ENCODE measurements at regions not wholly inside any gene's neighbourhood (a gene's known extent, or its start where the extent isn't known, plus 50 kb on each side); places are given as distances from the start of the nearest gene placed in this dataset.
"Not testable (repeated sequence)": the region's sequence is repeated elsewhere in the genome, so short reads cannot be mapped to it uniquely, and the experiment has no call there.

DNA sequence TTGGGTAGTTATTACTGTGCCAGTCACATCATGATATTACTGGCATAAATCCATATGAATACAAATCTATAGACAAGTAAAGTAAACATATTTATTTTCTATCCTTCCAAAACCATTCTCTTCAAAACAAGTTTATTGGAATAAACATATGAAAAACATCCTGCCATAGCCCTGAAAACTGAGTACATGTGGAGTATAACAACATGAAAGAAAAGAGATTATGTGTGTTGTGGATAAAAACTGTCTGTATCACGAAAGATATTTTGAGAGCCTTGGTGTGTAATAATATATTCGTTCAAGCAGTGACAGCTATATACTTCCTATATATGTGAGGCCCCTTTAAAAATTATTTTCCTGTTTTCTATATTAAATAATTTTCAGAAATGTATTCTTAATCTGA, 1742.2 kb downstream of the ARAP2 start:
- H3K36me3 ChIP-seq (replicated peaks; ENCODE audit: insufficient read depth, low read depth) = no peaks in the 10 kb centered on the region
- DNase-seq (ENCODE audit: low spot score) = no peak
- no peak overlapping the region for H3K4me3 ChIP-seq
- TF ChIP-seq, protein P1, sequence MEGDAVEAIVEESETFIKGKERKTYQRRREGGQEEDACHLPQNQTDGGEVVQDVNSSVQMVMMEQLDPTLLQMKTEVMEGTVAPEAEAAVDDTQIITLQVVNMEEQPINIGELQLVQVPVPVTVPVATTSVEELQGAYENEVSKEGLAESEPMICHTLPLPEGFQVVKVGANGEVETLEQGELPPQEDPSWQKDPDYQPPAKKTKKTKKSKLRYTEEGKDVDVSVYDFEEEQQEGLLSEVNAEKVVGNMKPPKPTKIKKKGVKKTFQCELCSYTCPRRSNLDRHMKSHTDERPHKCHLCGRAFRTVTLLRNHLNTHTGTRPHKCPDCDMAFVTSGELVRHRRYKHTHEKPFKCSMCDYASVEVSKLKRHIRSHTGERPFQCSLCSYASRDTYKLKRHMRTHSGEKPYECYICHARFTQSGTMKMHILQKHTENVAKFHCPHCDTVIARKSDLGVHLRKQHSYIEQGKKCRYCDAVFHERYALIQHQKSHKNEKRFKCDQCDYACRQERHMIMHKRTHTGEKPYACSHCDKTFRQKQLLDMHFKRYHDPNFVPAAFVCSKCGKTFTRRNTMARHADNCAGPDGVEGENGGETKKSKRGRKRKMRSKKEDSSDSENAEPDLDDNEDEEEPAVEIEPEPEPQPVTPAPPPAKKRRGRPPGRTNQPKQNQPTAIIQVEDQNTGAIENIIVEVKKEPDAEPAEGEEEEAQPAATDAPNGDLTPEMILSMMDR (IDR thresholded peaks at IDR 0.05; ENCODE audit: poor library complexity) = no peak
- TF ChIP-seq EZH2 (IDR thresholded peaks at IDR 0.05; ENCODE audit: borderline replicate concordance) = no peak
- TF ChIP-seq EZH2phosphoT487 (IDR thresholded peaks at IDR 0.05; ENCODE audit: low read depth, severe bottlenecking, unreplicated experiment) = no peak
- no peaks in the 10 kb centered on the region for H3K9me2 ChIP-seq (replicated peaks; ENCODE audit: insufficient read depth)
- H3K27me3 ChIP-seq = no peaks in the 10 kb centered on the region
- no peak overlapping the region for H3K4me2 ChIP-seq
- no peaks in the 10 kb centered on the region for H3K4me1 ChIP-seq (ENCODE audit: insufficient read depth)
- H3K9me3 ChIP-seq (ENCODE audit: low read depth) = no peaks in the 10 kb centered on the region
- 93% methylated on average over 2 of the region's 2 CpGs for WGBS (ENCODE audit: low lambda C conversion rate, missing lambda C conversion rate)
- no peaks in the 10 kb centered on the region for H3K79me2 ChIP-seq
- H3K27ac ChIP-seq = no peak overlapping the region
- H2AFZ ChIP-seq = no peak overlapping the region
- no peaks in the 10 kb centered on the region for H4K20me1 ChIP-seq (ENCODE audit: insufficient read depth, poor library complexity, severe bottlenecking)

DNA sequence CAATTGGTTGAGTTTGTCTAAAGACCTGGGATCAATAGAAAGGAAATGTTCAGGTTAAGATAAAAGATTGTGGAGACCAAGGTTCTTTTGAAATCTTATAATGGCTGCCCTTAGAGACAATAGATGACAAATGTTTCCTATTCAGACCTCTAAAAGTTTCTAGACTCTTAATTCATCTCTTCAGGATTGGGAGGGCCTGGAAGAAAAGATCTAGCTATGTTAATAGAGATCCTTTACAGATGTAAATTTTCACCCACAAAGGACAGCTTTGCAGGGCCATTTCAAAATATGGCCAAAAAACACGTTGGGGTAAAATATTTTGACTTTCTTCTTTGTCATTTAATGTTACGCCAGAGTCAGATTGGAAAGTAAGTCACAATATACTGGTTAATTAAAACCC, 1739.6 kb downstream of the ARAP2 start:
- H3K9me2 ChIP-seq (replicated peaks; ENCODE audit: insufficient read depth); H4K20me1 ChIP-seq (ENCODE audit: insufficient read depth, poor library complexity, severe bottlenecking); H3K4me1 ChIP-seq (ENCODE audit: insufficient read depth); H3K79me2 ChIP-seq; H3K27me3 ChIP-seq; DNase-seq (ENCODE audit: low spot score); H3K4me3 ChIP-seq; H3K27ac ChIP-seq; H3K4me2 ChIP-seq; H2AFZ ChIP-seq; H3K36me3 ChIP-seq (replicated peaks; ENCODE audit: insufficient read depth, low read depth); H3K9me3 ChIP-seq (ENCODE audit: low read depth): not testable (repeated sequence)
- 79% methylated on average over 2 of the region's 2 CpGs for WGBS (ENCODE audit: low lambda C conversion rate, missing lambda C conversion rate)

DNA sequence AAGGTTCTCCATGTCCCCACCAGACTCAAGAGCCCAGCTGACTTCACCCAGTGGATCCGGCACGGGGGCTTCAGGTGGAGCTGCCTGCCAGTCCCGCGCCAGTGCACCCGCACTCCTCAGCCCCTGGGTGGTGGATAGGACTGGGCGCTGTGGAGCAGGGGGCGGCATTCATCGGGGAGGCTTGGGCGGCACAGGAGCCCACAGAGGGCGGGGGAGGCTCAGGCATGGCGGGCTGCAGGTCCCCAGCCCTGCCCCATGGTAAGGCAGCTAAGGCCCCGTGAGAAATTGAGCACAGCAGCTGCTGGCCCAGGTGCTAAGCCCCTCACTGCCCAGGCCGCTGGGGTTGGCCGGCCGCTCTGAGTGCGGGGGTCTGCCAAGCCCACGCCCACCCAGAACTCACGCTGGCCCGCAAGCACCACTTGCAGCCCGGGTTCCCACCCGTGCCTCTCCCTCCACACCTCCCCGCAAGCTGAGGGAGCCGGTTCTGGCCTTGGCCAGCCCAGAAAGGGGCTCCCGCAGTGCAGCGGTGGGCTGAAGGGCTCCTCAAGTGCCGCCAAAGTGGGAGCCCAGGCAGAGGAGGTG, 1737.7 kb downstream of the ARAP2 start:
- H3K27ac ChIP-seq; H3K36me3 ChIP-seq (replicated peaks; ENCODE audit: insufficient read depth, low read depth); H3K27me3 ChIP-seq; H3K4me1 ChIP-seq (ENCODE audit: insufficient read depth); H3K4me2 ChIP-seq; H3K9me3 ChIP-seq (ENCODE audit: low read depth); H3K9me2 ChIP-seq (replicated peaks; ENCODE audit: insufficient read depth); H4K20me1 ChIP-seq (ENCODE audit: insufficient read depth, poor library complexity, severe bottlenecking); H3K4me3 ChIP-seq; DNase-seq (ENCODE audit: low spot score); H2AFZ ChIP-seq; H3K79me2 ChIP-seq: not testable (repeated sequence)
- 97% methylated on average over 20 of the region's 26 CpGs for WGBS (ENCODE audit: low lambda C conversion rate, missing lambda C conversion rate)

DNA sequence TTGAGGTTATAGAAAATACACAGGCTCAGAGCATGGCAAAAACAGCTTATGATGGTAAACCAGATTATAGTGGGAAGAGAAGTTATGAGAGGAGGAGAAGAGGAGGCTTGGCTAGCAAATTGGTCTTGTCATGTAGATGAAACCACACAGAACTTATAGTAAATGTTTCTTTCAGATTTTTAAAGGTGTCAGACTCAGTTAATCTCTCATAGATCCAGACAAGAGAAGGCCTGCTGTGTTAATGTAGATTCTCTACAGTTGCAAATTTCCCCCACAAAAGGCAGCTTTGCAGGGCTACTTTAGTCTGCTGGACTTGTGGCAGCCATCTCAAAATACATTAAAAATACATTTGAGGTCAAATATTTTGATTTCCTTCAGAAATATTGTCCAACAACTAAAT, 1731.7 kb downstream of the ARAP2 start:
- no peak overlapping the region for H3K4me2 ChIP-seq
- H2AFZ ChIP-seq = no peak overlapping the region
- no peak for DNase-seq (ENCODE audit: low spot score)
- H3K27me3 ChIP-seq = no peaks in the 10 kb centered on the region
- H3K9me2 ChIP-seq (replicated peaks; ENCODE audit: insufficient read depth) = no peaks in the 10 kb centered on the region
- H3K79me2 ChIP-seq = no peaks in the 10 kb centered on the region
- no peaks in the 10 kb centered on the region for H3K4me1 ChIP-seq (ENCODE audit: insufficient read depth)
- no peaks in the 10 kb centered on the region for H3K9me3 ChIP-seq (ENCODE audit: low read depth)
- TF ChIP-seq, protein P1 (IDR thresholded peaks at IDR 0.05; ENCODE audit: poor library complexity) = no peak
- no peak for TF ChIP-seq EZH2phosphoT487 (IDR thresholded peaks at IDR 0.05; ENCODE audit: low read depth, severe bottlenecking, unreplicated experiment)
- TF ChIP-seq EZH2 (IDR thresholded peaks at IDR 0.05; ENCODE audit: borderline replicate concordance) = no peak
- H3K36me3 ChIP-seq (replicated peaks; ENCODE audit: insufficient read depth, low read depth) = no peaks in the 10 kb centered on the region
- no peak overlapping the region for H3K4me3 ChIP-seq
- H4K20me1 ChIP-seq (ENCODE audit: insufficient read depth, poor library complexity, severe bottlenecking) = no peaks in the 10 kb centered on the region
- no peak overlapping the region for H3K27ac ChIP-seq

DNA sequence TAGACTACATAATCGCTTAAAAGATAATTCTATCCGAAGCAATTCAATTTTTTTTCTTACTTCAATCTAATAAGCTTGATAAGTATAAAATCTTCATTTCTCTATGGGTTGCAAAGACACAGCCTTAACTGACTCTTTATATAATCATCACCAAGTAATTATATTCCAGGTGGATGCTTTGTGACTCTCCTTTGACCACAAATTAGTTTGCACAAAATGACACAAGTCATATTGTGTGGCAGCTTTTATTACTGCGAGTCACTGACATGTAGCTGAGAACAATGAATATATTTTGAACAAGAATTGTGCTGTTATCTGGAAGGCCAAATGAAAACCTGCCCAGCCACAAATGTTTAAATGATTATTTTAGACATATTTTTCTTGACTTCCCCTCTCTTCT, 1727.8 kb downstream of the ARAP2 start:
- Histone ChIP-seq H3K4me3 (no peak overlapping the region), H3K9me2 (replicated peaks; ENCODE audit: insufficient read depth) (no peaks in the 10 kb centered on the region), H3K4me2 (no peak overlapping the region), H3K4me1 (ENCODE audit: insufficient read depth) (no peaks in the 10 kb centered on the region), H3K27ac (no peak overlapping the region), H3K36me3 (replicated peaks; ENCODE audit: insufficient read depth, low read depth) (no peaks in the 10 kb centered on the region), H3K9me3 (ENCODE audit: low read depth) (no peaks in the 10 kb centered on the region), H4K20me1 (ENCODE audit: insufficient read depth, poor library complexity, severe bottlenecking) (no peaks in the 10 kb centered on the region), H3K27me3 (no peaks in the 10 kb centered on the region), H2AFZ (no peak overlapping the region), H3K79me2 (no peaks in the 10 kb centered on the region)
- TF ChIP-seq, protein P1 (IDR thresholded peaks at IDR 0.05; ENCODE audit: poor library complexity) = no peak
- no peak for TF ChIP-seq EZH2 (IDR thresholded peaks at IDR 0.05; ENCODE audit: borderline replicate concordance)
- TF ChIP-seq EZH2phosphoT487 (IDR thresholded peaks at IDR 0.05; ENCODE audit: low read depth, severe bottlenecking, unreplicated experiment) = no peak
- 89% methylated on average over 3 of the region's 3 CpGs for WGBS (ENCODE audit: low lambda C conversion rate, missing lambda C conversion rate)
- DNase-seq (ENCODE audit: low spot score) = no peak
